ENCODE measurements at regions not wholly inside any gene's neighbourhood (a gene's known extent, or its start where the extent isn't known, plus 50 kb on each side); places are given as distances from the start of the nearest gene placed in this dataset.

- no peak for DNase-seq (ENCODE audit: low spot score)
- ATAC-seq (ENCODE audit: low FRiP score) = no peak
- TF ChIP-seq CTCF (IDR thresholded peaks at IDR 0.05) = no peak
Measured at GRCh38 chr5:73312872-73313510, 135.6 kb downstream of the FOXD1 start.

- TF ChIP-seq CTCF (IDR thresholded peaks at IDR 0.05) = no peak
- ATAC-seq (ENCODE audit: low FRiP score) (no peak), DNase-seq (ENCODE audit: low spot score) (no peak)
Measured at GRCh38 chr5:73312146-73312871, 136.3 kb downstream of the FOXD1 start.

DNA sequence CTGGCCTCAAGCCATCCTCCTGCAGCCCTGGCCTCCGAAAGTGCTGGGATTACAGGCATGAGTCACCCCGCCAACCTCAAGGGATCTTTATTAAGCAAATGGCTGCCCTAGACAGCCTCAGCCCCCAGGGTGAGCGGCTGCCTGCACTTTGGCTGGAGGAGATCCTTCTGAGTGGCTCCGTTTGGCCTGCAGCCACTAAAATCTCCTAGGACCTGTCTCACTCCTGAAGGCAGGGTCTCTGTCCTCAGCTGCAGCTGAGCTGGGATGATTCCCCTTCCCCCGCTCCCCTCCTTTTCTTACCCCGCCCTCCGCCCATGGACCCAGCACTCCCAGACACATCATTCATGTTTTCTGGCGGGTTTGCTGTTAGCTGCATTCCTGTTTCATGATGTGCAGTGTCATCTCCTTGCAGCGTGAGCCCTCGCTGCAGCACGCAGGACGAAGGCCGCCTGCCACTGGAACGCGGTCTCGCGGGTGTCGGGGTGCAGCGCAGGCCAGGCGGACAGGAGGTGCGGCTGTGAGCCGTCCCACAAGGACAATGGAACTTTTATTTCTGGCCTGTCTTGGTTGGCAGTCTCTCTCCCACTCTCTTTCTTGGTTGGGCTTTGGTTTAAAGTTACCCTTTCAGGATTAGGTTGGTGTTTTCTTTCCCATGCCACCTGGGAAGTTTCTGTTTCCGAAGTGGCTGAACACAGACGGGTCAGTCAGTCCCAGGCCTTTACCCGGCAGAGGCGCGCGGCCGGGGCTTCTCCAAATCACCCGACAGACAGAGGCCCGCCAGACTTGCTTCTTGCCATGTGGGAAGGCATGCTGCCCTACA is 137.1 kb downstream of the FOXD1 start:
- ATAC-seq (ENCODE audit: low FRiP score) (peak; percentile 87), DNase-seq (ENCODE audit: low spot score) (no peak)
- no peak for TF ChIP-seq CTCF (IDR thresholded peaks at IDR 0.05)

DNA sequence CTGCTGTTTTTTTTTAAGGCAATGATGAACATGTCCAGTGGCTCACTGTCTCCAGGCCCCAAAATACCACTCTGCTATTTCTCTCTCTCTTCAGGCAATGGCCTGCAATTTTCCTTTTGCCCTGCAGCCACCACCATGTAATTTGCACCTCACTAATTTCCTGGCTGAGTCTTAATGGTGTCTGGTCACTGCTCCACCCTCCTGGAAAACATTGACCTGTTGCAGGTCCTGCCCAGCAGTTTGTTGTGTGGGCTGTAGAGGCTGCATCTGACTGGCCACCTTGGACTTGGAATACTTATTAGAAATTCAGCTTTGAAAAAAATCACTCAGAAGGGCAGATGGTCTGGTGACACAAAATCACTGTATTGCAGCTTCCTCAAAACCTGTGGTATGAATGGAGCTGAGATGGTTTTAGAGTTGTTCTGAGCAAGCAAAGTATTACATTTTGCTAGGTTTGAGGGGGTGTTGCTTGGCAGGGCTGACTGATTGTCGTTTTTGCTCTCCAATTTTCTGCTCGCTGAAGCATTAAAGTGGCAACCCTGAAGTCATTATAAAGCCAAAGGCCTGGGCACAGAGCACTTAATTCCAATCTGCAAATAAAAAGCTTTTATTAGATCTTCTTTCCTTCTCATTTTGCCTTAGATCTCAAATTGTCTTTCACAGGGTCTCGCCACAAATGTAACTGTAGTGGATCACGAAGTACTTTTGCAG is 134.8 kb downstream of the TMEM174 start:
- TF ChIP-seq CTCF (IDR thresholded peaks at IDR 0.05) = no peak
- DNase-seq (ENCODE audit: low spot score) (no peak), ATAC-seq (ENCODE audit: low FRiP score) (no peak)

DNA sequence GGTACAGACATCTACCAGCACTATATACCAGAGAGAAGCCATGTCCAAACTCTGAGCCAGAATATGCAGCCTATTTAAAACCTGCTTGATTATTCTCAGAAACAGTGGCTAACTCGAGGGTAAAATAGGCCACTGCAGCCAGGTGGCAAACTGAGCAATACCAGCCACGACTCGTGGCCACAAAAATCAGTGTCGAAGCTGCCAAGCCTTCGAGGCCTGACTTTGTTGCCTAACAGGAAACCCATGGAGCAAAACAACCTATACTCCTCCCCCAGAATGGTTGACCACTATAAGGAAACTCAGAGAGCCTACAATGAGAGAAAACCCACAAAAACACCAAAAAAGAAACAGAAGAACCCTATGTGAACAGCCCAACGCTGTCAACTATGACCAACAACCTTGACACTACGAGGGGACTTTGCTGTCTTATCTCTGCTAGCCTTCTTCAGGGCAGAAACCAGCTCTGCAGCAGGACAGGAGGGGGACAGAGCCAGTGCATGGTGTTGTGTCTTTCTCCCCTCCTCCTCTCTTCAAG is 133.8 kb downstream of the TMEM174 start:
- DNase-seq (ENCODE audit: low spot score) = no peak
- ATAC-seq (ENCODE audit: low FRiP score) = no peak
- TF ChIP-seq CTCF (IDR thresholded peaks at IDR 0.05) = no peak

- no peak for ATAC-seq (ENCODE audit: low FRiP score)
- no peak for DNase-seq (ENCODE audit: low spot score)
- TF ChIP-seq CTCF (IDR thresholded peaks at IDR 0.05) = no peak
Measured at GRCh38 chr5:73306078-73306719, 133.2 kb downstream of the TMEM174 start.

All from omental fat pad (tissue), 3 donors.